LoVo (cell line): ENCODE measurements at regions not wholly inside any gene's neighbourhood (a gene's known extent, or its start where the extent isn't known, plus 50 kb on each side); places are given as distances from the start of the nearest gene placed in this dataset.
"Not testable (repeated sequence)": the region's sequence is repeated elsewhere in the genome, so short reads cannot be mapped to it uniquely, and the experiment has no call there.

ENCODE experiments used
- DNase-seq: peaks from one replicate; pipeline ENCODE4 v3.0.0-alpha.2; 2016; ENCODE audit warnings: low spot score

- peak; percentile 64 for DNase-seq
Measured at GRCh38 chr9:73869264-73869663, 627.9 kb upstream of the RORB start.

GRCh38 chr9:73871636-73872035 lies 625.5 kb upstream of the RORB start:
- no peak for DNase-seq

DNA sequence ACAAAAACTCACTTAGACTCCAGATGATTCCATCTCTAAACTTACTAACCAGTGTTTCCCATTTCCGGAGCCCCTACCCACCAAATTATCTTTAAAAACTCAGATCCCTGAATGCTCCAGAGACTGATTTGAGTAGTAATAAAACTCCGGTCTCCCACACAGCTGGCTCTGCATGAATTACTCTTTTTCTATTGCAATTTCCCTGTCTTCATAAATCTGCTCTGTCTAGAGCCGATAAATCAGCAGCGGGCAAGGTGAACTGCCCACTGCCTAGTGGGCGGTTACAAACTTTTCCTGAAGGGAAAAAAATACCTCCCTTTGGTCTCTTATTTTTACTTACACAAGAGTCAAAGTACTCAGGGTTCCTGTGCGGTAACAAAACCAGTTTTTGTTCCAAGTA lies 624.4 kb upstream of the RORB start:
- DNase-seq: no peak

DNA sequence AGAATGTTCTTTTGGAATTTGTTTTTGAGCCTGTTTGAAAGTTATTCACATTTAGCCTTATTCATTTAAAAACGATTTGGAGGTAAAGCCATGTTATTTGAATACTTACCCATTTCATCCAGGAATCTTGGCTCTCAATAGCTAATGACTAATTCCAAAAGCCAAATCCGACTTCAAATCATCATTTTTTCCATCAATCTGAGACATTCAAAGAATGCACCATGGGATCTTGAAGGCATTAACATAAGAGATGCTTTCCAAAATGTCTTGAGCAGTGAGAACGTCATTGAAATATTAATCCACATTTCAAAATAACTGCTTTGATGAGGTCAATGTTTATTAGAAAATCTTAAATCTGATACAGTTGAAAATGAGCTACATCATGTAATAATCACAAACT lies 617.0 kb upstream of the RORB start:
- DNase-seq: no peak

DNA sequence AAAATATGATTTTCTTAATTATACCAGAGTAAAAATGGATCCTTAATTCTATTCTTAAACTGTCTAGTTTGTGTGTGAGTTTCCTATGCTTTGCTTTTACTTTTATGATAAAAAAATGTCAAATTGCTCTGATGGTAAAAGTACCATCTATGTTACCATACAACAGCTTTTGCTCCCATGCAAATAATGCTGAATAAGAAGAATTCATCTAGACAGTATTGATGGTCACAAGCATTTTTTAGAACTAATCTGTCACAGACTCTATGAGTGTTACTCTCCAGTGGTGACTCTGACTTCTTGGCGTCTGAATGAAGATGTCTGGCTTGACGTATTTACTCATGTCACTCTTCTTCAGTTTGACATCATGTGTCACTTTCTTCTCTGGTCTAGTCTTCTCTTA lies 608.1 kb upstream of the RORB start:
- DNase-seq: no peak

DNA sequence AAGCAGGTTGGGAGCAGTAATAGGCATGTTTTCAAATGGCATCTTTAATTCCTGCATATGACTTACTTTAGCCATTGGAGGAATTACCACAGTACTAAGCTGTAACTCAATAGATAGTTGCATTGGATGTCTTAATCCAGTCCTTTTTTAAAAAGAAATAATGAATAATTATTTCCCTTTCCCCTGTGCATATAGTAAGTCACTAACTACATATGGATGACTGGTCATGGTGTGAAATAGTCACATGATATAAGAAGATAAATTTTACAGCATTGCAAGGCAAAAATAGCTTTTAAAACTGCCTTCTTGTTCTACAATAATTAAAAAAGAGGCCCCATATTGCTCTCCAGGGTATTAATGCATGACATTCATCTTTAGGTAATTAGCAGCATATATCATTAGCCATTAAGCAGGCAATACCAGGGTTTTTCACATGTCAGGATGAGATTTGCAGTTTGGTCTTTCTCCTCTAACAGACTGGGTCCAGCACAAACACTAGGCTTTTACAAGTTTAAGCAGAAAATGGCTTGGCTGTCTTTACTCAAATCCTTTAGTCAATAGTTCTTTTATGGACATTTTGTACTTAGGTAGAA lies 606.4 kb upstream of the RORB start:
- DNase-seq: no peak

GRCh38 chr9:73892335-73892734 lies 604.8 kb upstream of the RORB start:
- DNase-seq: no peak

DNA sequence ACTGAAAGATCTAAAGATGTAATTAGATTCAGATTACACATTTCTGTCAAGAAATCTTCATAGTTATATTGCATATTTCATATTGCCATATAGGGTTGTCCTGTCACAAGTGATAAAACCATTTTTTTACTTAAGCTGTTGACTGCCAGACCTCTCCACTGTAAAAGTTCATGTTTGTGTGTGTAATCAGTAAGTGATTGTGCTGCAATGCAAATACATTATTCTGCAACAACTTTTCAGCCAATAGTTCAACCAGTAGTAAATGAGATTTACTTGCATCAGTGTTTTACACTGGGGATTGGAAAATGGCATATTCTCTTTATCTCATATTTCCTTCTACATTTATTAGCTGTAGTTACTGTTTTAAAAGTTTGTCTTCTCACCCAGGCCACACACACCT lies 603.9 kb upstream of the RORB start:
- DNase-seq: no peak

DNA sequence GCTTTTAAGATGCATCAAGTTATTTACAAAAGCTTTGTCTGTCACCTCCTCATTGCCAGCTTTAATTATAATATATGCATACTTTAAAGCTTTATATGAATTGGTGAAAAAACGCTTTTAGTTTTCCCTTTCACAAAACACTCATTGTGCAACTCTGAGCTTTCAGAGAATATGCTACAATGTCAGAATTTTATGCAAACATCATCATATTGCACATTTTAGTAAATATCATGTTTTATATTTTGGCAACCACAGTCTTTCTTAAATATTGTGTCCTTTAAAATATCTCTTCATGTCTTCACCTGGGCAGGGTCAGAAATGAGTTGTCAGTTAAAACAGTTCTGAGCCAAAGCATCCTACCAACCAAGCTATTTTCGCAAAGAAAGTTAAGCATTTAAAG lies 601.1 kb upstream of the RORB start:
- no peak for DNase-seq

- DNase-seq: no peak
Measured at GRCh38 chr9:73906671-73907070, 590.5 kb upstream of the RORB start.

GRCh38 chr9:73911804-73912203 lies 585.3 kb upstream of the RORB start:
- DNase-seq: no peak

DNA sequence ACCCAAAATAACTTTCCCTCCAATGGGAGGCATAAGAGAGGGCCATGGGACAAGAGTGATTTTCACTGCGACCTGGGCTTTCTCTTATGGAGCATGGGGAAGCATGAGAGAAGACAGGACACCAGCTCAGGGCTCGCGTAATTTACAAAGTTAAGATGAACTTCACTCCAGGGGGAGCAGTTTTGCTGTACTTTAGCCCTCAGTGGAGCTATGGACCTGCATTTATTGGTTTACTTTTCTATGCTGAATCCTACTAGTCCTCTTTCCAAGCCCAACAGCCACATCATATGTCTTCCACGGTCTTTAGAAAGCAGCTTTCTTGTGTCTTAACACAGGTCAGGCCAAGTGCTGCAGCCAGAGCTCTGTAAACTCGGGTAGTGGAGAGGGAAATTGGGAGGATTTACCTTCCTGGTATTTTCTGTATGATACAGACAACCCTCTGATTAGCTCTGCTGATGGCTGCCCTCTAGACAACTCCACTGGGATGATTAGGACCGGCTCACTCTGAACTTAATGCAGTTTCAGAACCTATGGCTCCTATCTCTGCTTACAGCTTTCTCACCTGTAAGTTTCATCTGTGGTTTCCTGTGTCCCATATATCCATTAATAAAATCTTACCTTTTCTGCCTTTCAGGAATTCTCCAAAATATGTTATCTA lies 581.0 kb upstream of the RORB start:
- DNase-seq: no peak

GRCh38 chr9:73919712-73920111 lies 577.4 kb upstream of the RORB start:
- no peak for DNase-seq

DNA sequence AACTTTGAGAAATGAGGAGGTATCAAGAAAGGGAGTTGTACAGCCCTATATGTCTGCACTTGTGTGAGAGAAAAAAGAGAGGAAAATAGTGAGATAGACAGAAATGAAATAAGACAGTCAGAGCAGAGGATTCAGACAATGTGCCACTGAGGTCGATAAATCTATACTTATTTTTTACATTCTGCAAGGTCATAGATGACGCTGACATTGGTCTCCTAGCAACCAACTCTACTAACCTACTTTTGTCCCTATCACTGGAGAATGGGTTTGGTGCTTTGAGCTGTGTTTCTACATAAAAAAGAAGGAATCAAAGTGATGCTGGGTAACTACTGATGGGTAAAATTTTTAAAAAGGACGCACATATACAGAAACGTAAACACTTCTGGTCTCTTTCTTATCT lies 573.3 kb upstream of the RORB start:
- no peak for DNase-seq

DNA sequence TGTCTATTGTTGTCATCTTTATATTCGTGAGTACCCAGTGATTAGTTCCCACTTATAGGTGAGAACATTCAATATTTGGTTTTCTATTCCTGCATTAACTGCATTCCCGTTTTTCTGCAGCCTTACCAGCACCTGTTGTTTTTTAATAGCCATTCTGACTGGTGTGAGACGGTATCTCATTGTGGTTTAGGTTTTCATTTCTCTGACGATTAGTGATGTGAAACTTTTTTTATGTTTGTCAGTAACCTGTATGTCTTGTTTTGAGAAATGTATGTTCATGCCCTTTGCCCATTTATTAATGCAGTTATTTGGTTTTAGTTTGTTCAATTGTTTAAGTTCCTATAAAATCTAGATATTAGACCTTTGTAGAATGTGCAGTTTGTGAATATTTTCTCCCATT lies 546.0 kb upstream of the RORB start:
- DNase-seq: no peak

DNA sequence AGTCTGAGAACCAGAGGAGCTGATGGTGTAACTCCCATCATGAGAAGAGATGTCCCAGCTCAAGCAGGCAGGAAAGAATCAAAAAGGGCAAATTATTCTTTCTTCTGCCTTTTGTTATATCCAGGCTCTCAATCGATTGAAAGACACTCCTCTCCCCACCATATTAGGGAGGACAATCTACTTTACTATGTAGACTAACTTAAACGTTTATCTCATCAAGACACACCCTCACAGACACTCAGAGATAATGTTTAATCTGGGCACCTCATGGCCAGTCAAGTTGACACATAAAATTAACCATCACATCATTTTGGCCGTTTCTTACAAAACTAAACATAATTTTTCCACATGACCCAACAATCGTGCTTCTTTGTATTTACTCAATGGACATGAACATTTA lies 534.3 kb upstream of the RORB start:
- DNase-seq: no peak

- no peak for DNase-seq
Measured at GRCh38 chr9:73969936-73970335, 527.2 kb upstream of the RORB start.

GRCh38 chr9:73976424-73976823 lies 520.7 kb upstream of the RORB start:
- DNase-seq: not testable (repeated sequence)

DNA sequence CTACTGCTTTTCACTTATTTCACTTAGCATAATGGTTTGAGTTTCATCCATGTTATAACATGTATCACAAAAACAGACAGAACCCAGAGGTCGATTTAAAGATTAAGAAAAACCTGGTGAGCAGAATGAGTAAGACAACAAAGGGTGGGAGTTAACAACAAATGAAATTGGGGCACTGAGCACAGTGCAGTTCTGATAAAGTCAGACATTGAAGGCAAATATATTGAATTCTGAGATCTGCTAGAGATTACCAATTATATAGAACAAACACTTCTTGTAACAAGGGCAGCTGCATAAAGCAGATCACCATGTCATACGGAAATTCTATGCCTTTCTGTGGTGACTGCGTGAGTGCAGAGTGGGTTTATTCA lies 517.3 kb upstream of the RORB start:
- DNase-seq: no peak

DNA sequence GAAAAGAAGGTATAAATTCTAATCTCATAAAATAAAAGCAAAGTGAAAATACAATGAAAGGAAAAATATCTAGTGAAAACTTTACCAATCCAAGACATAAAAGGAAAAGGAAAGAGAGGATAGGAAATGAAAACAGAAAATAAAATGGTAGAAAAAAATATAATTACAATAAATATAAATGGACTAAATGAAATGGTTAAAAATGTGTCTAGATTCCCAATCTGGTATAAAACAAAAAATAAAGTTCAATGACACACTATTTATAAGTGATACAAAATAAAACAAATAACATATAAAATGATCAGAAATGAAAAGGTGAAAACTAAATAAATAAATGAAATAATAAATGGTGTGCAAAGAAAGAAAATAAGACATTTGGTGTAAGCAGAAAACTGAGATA lies 516.4 kb upstream of the RORB start:
- no peak for DNase-seq

DNA sequence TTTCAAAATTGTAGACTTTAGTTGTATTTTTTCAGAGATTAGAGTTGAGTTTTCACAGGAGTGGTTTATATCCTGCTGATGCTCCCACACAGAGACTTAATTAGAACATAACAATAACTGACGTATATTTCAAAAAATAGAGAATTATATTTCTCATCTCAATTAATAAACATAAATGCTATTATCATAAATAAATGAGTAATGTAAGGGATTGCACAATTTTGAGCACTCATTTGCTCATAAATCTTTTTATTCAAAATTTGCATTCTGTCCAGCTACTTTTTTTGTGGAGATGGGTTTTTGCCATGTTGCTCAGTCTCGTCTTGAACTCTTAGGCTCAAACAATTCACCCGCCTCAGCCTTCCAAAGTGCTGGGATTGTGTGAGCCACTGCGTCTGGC lies 515.7 kb upstream of the RORB start:
- no peak for DNase-seq

DNA sequence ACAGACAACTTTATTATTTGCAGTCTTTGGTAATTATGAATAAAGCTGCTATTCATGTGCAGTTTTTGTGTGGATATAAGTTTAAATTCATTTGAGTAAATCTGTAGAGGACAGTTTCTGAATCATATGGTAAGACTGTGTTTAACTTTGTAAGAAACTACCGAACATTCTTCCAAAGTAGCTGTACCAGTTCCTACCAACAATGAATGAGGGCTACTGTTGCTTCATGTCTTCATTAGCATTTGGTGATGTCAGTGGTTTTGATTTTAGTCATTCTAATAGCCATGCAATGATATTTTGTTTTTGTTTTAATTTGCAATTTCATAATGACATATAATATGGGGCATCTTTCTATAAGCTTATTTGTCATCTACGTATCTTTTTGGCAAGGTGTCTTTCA lies 501.3 kb upstream of the RORB start:
- no peak for DNase-seq

DNA sequence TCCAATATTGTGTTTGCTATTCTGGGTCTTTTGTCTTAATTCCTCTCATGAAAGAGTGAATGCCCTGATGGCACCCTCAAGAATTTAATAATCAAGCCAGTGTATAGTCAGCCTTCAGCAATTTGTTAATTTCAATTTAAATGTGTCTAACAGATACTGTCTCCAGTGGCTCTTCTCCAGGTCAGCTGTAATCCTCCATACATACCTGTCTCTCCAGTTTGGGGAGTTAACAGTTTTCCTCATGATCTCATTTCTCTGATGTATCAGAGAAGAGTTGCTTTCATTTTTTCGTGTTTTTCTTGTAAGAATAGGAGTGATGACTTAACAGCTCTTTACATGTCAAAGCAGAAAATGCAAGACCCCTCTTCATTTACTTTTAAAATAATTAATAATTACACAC lies 500.3 kb upstream of the RORB start:
- no peak for DNase-seq

DNA sequence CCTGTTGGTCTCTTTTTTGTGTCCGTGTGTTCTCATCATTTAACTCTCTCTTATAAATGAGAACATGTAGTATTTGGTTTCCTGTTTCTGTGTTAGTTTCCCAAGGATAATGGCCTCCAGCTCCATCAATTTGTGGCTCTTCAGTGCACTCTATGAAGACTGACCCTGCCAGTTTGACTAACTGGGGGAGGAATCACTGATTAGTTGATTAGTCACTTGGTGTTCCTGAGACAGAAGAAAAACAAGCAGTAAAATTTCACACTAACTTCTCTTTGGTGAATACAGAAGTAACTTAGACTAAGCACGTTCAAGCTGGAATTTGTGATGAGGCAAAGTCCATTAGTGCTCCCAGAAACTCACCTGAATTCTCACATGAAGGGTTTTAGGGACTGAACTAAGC lies 495.8 kb upstream of the RORB start:
- no peak for DNase-seq

- no peak for DNase-seq
Measured at GRCh38 chr9:74006935-74007334, 490.2 kb upstream of the RORB start.
